ENCODE measurements at regions not wholly inside any gene's neighbourhood (a gene's known extent, or its start where the extent isn't known, plus 50 kb on each side); places are given as distances from the start of the nearest gene placed in this dataset.
"Not testable (repeated sequence)": the region's sequence is repeated elsewhere in the genome, so short reads cannot be mapped to it uniquely, and the experiment has no call there.

DNA sequence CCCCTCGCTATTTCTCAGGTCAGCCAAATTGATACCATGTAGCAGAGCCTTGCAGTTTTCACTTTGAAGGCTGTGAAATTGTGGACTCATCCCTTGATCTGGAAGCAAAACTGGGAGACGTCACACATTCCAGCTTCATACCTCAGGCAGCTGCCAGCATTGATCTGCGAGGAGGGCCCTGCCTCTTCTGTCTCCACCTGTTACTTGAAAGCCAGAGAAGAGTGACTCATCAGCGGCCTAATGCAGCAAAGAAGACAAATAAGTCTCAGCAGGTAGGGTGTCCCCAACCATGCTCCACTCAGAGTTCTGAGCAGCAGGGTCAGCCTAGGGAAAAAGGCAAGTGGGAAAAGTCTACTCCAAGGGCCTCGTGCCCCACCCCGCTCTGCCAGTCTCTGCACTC is 69.4 kb upstream of the BMP2 start:
- Mint-ChIP-seq H3K36me3 (ENCODE audit: insufficient read depth) (no peaks in the 10 kb centered on the region), H3K4me3 (ENCODE audit: low read depth) (no peak overlapping the region), H3K27ac (peak overlapping the region; percentile 88), H3K4me1 (ENCODE audit: low read depth) (peaks cover 46% of the 10 kb centered on the region), H3K9me3 (ENCODE audit: low read depth) (no peaks in the 10 kb centered on the region), H3K27me3 (no peaks in the 10 kb centered on the region)
- TF ChIP-seq, protein P1, sequence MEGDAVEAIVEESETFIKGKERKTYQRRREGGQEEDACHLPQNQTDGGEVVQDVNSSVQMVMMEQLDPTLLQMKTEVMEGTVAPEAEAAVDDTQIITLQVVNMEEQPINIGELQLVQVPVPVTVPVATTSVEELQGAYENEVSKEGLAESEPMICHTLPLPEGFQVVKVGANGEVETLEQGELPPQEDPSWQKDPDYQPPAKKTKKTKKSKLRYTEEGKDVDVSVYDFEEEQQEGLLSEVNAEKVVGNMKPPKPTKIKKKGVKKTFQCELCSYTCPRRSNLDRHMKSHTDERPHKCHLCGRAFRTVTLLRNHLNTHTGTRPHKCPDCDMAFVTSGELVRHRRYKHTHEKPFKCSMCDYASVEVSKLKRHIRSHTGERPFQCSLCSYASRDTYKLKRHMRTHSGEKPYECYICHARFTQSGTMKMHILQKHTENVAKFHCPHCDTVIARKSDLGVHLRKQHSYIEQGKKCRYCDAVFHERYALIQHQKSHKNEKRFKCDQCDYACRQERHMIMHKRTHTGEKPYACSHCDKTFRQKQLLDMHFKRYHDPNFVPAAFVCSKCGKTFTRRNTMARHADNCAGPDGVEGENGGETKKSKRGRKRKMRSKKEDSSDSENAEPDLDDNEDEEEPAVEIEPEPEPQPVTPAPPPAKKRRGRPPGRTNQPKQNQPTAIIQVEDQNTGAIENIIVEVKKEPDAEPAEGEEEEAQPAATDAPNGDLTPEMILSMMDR (IDR thresholded peaks at IDR 0.05; ENCODE audit: unreplicated experiment), result no peak
- no peak for DNase-seq (ENCODE audit: low spot score, unreplicated experiment)

GRCh38 chr20:6697228-6697972 is 70.1 kb upstream of the BMP2 start:
- Mint-ChIP-seq H3K4me1 (ENCODE audit: low read depth) (peaks cover 48% of the 10 kb centered on the region), H3K36me3 (ENCODE audit: insufficient read depth) (no peaks in the 10 kb centered on the region), H3K4me3 (ENCODE audit: low read depth) (no peak overlapping the region), H3K27ac (peak overlapping the region; percentile 88), H3K9me3 (ENCODE audit: low read depth) (no peaks in the 10 kb centered on the region), H3K27me3 (no peaks in the 10 kb centered on the region)
- TF ChIP-seq, protein P1 (IDR thresholded peaks at IDR 0.05; ENCODE audit: unreplicated experiment), result no peak
- DNase-seq (ENCODE audit: low spot score, unreplicated experiment), result no peak

- no peaks in the 10 kb centered on the region for H3K27me3 Mint-ChIP-seq
- no peak for DNase-seq (ENCODE audit: low spot score, unreplicated experiment)
- H3K4me3 Mint-ChIP-seq (ENCODE audit: low read depth), result no peak overlapping the region
- TF ChIP-seq, protein P1 (IDR thresholded peaks at IDR 0.05; ENCODE audit: unreplicated experiment), result no peak
- no peaks in the 10 kb centered on the region for H3K36me3 Mint-ChIP-seq (ENCODE audit: insufficient read depth)
- no peaks in the 10 kb centered on the region for H3K9me3 Mint-ChIP-seq (ENCODE audit: low read depth)
- no peak overlapping the region for H3K27ac Mint-ChIP-seq
- peaks cover 48% of the 10 kb centered on the region for H3K4me1 Mint-ChIP-seq (ENCODE audit: low read depth)
Observed at GRCh38 chr20:6696001-6696400, 71.5 kb upstream of the BMP2 start.

DNA sequence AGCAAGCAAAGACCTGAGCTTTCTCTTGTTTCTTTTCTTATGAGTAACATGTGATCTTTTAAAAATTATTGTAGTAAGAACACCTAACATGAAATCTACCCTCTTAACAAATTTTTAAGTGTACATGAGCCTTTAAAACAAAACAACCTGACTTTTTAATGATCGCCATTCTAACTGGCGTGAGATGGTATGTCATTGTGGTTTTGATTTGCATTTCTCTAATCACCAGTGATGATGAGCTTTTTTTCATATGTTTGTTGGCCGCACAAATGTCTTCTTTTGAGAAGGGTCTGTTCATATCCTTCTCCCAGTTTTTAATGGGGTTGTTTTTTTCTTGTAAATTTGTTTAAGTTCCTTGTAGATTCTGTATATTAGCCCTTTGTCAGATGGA is 73.7 kb upstream of the BMP2 start:
- not testable (repeated sequence) for DNase-seq (ENCODE audit: low spot score, unreplicated experiment); H3K36me3 Mint-ChIP-seq (ENCODE audit: insufficient read depth); H3K27ac Mint-ChIP-seq; H3K27me3 Mint-ChIP-seq; H3K9me3 Mint-ChIP-seq (ENCODE audit: low read depth); H3K4me3 Mint-ChIP-seq (ENCODE audit: low read depth)
- peaks cover 39% of the 10 kb centered on the region for H3K4me1 Mint-ChIP-seq (ENCODE audit: low read depth)

DNA sequence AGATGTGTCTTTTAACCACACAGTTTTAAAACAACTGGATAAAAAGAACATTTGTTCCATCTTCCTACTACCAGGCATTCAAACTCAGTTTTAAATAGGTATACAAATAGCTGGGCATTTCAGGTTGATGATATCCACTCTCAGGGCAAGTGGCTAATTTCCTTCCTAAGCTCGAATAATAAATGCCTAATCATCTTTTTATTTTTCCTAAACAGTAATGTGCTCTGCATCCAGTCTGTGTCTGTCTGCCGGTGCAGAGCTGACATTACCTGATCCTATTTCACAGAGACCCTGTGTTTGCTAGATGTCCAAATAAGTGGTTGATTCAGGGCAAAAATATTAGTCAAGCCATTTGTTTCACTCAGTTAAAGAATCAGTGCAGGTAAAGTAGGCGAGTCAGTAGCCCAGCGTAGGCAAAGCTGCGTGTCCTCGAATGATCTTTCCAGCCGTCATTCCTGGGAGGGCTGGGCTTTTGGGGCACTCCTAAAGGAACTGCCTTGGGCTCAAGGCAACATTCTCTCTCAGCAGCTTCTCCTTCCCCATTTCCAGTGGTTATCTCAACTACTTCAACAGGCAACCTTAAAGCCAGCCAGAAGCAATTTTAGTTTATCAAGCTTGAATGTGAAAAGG is 74.2 kb upstream of the BMP2 start:
- H3K4me3 Mint-ChIP-seq (ENCODE audit: low read depth), result no peak overlapping the region
- H3K27ac Mint-ChIP-seq, result no peak overlapping the region
- no peaks in the 10 kb centered on the region for H3K27me3 Mint-ChIP-seq
- DNase-seq (ENCODE audit: low spot score, unreplicated experiment), result no peak
- no peaks in the 10 kb centered on the region for H3K9me3 Mint-ChIP-seq (ENCODE audit: low read depth)
- H3K36me3 Mint-ChIP-seq (ENCODE audit: insufficient read depth), result no peaks in the 10 kb centered on the region
- H3K4me1 Mint-ChIP-seq (ENCODE audit: low read depth), result peaks cover 34% of the 10 kb centered on the region
- TF ChIP-seq, protein P1 (IDR thresholded peaks at IDR 0.05; ENCODE audit: unreplicated experiment), result no peak
